GM12878 (cell line): ENCODE measurements at regions not wholly inside any gene's neighbourhood (a gene's known extent, or its start where the extent isn't known, plus 50 kb on each side); places are given as distances from the start of the nearest gene placed in this dataset.

Experiments
- ATAC-seq: fragments of 200-7000 bp; cut with Tn5 transposase; 3 replicates; pipeline ENCODE4 v1.9.1; 2020; ENCODE audit warnings: mild to moderate bottlenecking, moderate library complexity
- BruUV-seq: library from RNA; stranded (reverse); fragments of 400-500 nt; replicated peaks from 2 replicates; lab custom pipeline; 2021; lab: Mats Ljungman, UMichigan
- CTCF ChIA-PET: fragments of 300-600 bp; sonication (Branson Sonifier 250); formaldehyde crosslinking; extraction: SDS; loops from one replicate; lab custom pipeline; 2021; ENCODE audit warnings: inconsistent platforms; lab: Yijun Ruan, JAX
- POLR2A ChIA-PET: fragments of 350-600 bp; formaldehyde crosslinking; extraction: SDS; loops from one replicate; lab custom pipeline; 2021; ENCODE audit warnings: inconsistent platforms; lab: Charles Lee
- RAD21 ChIA-PET: fragments of 300-600 bp; sonication (Branson Sonifier 250); formaldehyde crosslinking; loops from one replicate; lab custom pipeline; 2023; ENCODE audit warnings: antibody characterized with exemption; ENCODE audit not compliant: unreplicated experiment; lab: Charles Lee
- SMC1A ChIA-PET: fragments of 300-600 bp; sonication (Branson Sonifier 250); formaldehyde crosslinking; loops from one replicate; lab custom pipeline; 2023; ENCODE audit not compliant: unreplicated experiment, uncharacterized antibody; lab: Charles Lee
- DNase-seq: peaks from one replicate; pipeline ENCODE4 v3.0.0-alpha.2; 2011; ENCODE audit warnings: low read depth, low spot score
- FAIRE-seq: peaks from 3 replicates; lab custom pipeline; 2011; peaks lifted over from hg19 to GRCh38; lab: Jason Lieb, UNC
- H2AFZ ChIP-seq: 2 replicates; pipeline ENCODE4 v1.6.0; 2011; ENCODE audit warnings: low read depth, low read length, control low read depth; ENCODE audit not compliant: control insufficient read depth
- H3K27ac ChIP-seq: 2 replicates; pipeline ENCODE4 v1.5.1; 2011; ENCODE audit warnings: control low read depth; ENCODE audit not compliant: control insufficient read depth, insufficient read depth
- H3K27me3 ChIP-seq, 2 experiments: replicated peaks in 1 of 2; 2 replicates each; pipeline versions ENCODE4 v1.6.0 to v1.6.1; 2011; ENCODE audit warnings: low read length in 1 of 2; ENCODE audit not compliant: control insufficient read depth in 2 of 2, insufficient read depth in 2 of 2
- H3K36me3 ChIP-seq, 2 experiments: 2 replicates each; pipeline ENCODE4 v1.5.1; 2011; ENCODE audit warnings: low read length in 1 of 2; ENCODE audit not compliant: control insufficient read depth in 2 of 2, insufficient read depth in 2 of 2
- H3K4me1 ChIP-seq: 2 replicates; pipeline ENCODE4 v1.6.1; 2011; ENCODE audit warnings: mild to moderate bottlenecking, low read length, moderate library complexity, mixed read lengths; ENCODE audit not compliant: control insufficient read depth, insufficient read depth
- H3K4me2 ChIP-seq: 2 replicates; pipeline ENCODE4 v1.6.0; 2011; ENCODE audit warnings: control low read depth; ENCODE audit not compliant: control insufficient read depth, insufficient read depth
- H3K4me3 ChIP-seq: fragments of 200-600 bp; sonication (generic); 2 replicates; pipeline ENCODE4 v1.5.1; 2016
- H3K79me2 ChIP-seq: 2 replicates; pipeline ENCODE4 v1.6.0; 2011; ENCODE audit warnings: low read length; ENCODE audit not compliant: control insufficient read depth, insufficient read depth
- H3K9ac ChIP-seq: 2 replicates; pipeline ENCODE4 v1.8.0; 2011; ENCODE audit warnings: low read length, control low read depth, mixed read lengths; ENCODE audit not compliant: control insufficient read depth, insufficient read depth
- H3K9me3 ChIP-seq: replicated peaks from 3 replicates; pipeline ENCODE4 v1.5.1; 2011; ENCODE audit warnings: mild to moderate bottlenecking, low read length; ENCODE audit not compliant: control insufficient read depth, insufficient read depth
- H4K20me1 ChIP-seq: 2 replicates; pipeline ENCODE4 v1.6.0; 2011; ENCODE audit not compliant: control insufficient read depth, insufficient read depth
- ATF2 ChIP-seq: IDR thresholded peaks from 2 replicates; pipeline ENCODE4 v1.6.1; 2012; ENCODE audit warnings: low read length, inconsistent platforms
- ATF3 ChIP-seq: IDR thresholded peaks from 2 replicates; pipeline ENCODE4 v1.6.1; 2011; ENCODE audit warnings: low read depth, mild to moderate bottlenecking, low read length, moderate library complexity, borderline replicate concordance; ENCODE audit errors: extremely low read depth
- CHD2 ChIP-seq: IDR thresholded peaks from 2 replicates; pipeline ENCODE4 v1.6.1; 2011; ENCODE audit warnings: low read depth, low read length, improper control_type of control experiment, borderline replicate concordance
- CUX1 ChIP-seq: IDR thresholded peaks from 2 replicates; pipeline ENCODE4 v1.6.1; 2012; ENCODE audit warnings: improper control_type of control experiment, low read depth, low read length; ENCODE audit not compliant: insufficient replicate concordance
- ELK1 ChIP-seq: IDR thresholded peaks from 2 replicates; pipeline ENCODE4 v1.6.1; 2012; ENCODE audit warnings: low read depth, low read length, improper control_type of control experiment
- EP300 ChIP-seq, 2 experiments: fragments of 150-350 bp in 1 of 2; IDR thresholded peaks; 2 replicates each; pipeline ENCODE4 v1.6.1; 2011 to 2012; ENCODE audit warnings: low read depth in 2 of 2, low read length in 2 of 2, borderline replicate concordance in 1 of 2, improper control_type of control experiment in 1 of 2, inconsistent platforms in 1 of 2; ENCODE audit not compliant: control insufficient read depth in 1 of 2
- HCFC1 ChIP-seq: fragments of 150-350 bp; IDR thresholded peaks from 2 replicates; pipeline ENCODE4 v1.6.1; 2014; ENCODE audit warnings: low read length
- IRF3 ChIP-seq: fragments of 450-650 bp; IDR thresholded peaks from 2 replicates; pipeline ENCODE4 v1.6.1; 2014; ENCODE audit warnings: mild to moderate bottlenecking
- IRF4 ChIP-seq: IDR thresholded peaks from 2 replicates; pipeline ENCODE4 v1.6.1; 2011; ENCODE audit warnings: low read depth, low read length
- MXI1 ChIP-seq: fragments of 150-350 bp; IDR thresholded peaks from 2 replicates; pipeline ENCODE4 v1.6.1; 2011; ENCODE audit warnings: low read depth, mild to moderate bottlenecking, inconsistent platforms, low read length, improper control_type of control experiment
- NR2F1 ChIP-seq: fragments of 450-650 bp; conservative IDR thresholded peaks from 2 replicates; pipeline ENCODE4 v1.6.1; 2017; ENCODE audit warnings: mild to moderate bottlenecking
- NRF1 ChIP-seq: conservative IDR thresholded peaks from 2 replicates; pipeline ENCODE4 v1.6.1; 2011; ENCODE audit warnings: mild to moderate bottlenecking, low read depth, low read length, improper control_type of control experiment
- RAD51 ChIP-seq: fragments of 450-650 bp; IDR thresholded peaks from 2 replicates; pipeline ENCODE4 v1.6.1; 2016; ENCODE audit warnings: moderate library complexity, mild to moderate bottlenecking, inconsistent platforms
- RB1 ChIP-seq: fragments of 450-650 bp; formaldehyde crosslinking; IDR thresholded peaks from 2 replicates; pipeline ENCODE4 v1.6.1; 2017; ENCODE audit warnings: mild to moderate bottlenecking, borderline replicate concordance
- TARDBP ChIP-seq: IDR thresholded peaks from 2 replicates; pipeline ENCODE4 v1.6.1; 2016; ENCODE audit warnings: borderline replicate concordance
- WGBS: methylation state at CpG from one replicate; pipeline ENCODE4 v1.1.6; 2016; ENCODE audit warnings: low lambda C conversion rate; ENCODE audit not compliant: insufficient replicate concordance, insufficient coverage; ENCODE audit errors: missing lambda C conversion rate; 5-methylcytosine and 5-hydroxymethylcytosine counted together
- in situ Hi-C: fragments of 300-500 bp; cut with MboI; formaldehyde crosslinking; loops from 9 replicates; pipeline ENCODE4 v1.14.3; 2018; ENCODE audit warnings: mixed read lengths
- intact Hi-C: fragments of 100-400 bp; cut with micrococcal nuclease; formaldehyde crosslinking; loops from one replicate; pipeline ENCODE4 v1.14.2; 2022; ENCODE audit not compliant: unreplicated experiment

GRCh38 chr2:236712961-236713673 is 143.5 kb downstream of the ACKR3 start:
- no peaks in the 10 kb centered on the region for H3K79me2 ChIP-seq
- intact Hi-C loops: no loop called here
- DNase-seq (no peak), FAIRE-seq (no peak), ATAC-seq (no peak)
- WGBS: 13% methylated on average over 8 of the region's 8 CpGs
- SMC1A ChIA-PET: interaction anchor here (0.6 kb wide), 1 partner anchor 292 kb away, joined by 3 read pairs; no protein-coding TSS in a partner anchor
- H3K36me3 ChIP-seq: no peaks in the 10 kb centered on the region
- no peak overlapping the region for H3K27ac ChIP-seq
- H4K20me1 ChIP-seq: no peaks in the 10 kb centered on the region
- no peak overlapping the region for H3K4me2 ChIP-seq
- H3K9ac ChIP-seq: no peak overlapping the region
- peaks cover 0 to 2% of the 10 kb centered on the region in 2 experiments; a peak in 2 of 4 replicates for H3K27me3 ChIP-seq
- in situ Hi-C loops: no loop called here
- no peaks in the 10 kb centered on the region for H3K4me1 ChIP-seq
- CTCF ChIA-PET: no interaction called here
- POLR2A ChIA-PET: no interaction called here
- RAD21 ChIA-PET: no interaction called here
- no TSS peak for BruUV-seq
- H2AFZ ChIP-seq: no peak overlapping the region
- no peak overlapping the region for H3K4me3 ChIP-seq
- H3K9me3 ChIP-seq: no peaks in the 10 kb centered on the region
- TF ChIP-seq RAD51 (no peak), ELK1 (no peak), CUX1 (no peak), NR2F1 (no peak), EP300 (IDR thresholded peaks at IDR 0.05; ENCODE audit: borderline replicate concordance in 1 of 2, control insufficient read depth in 1 of 2, low read depth in 2 of 2, low read length in 2 of 2) (no peak), ATF3 (no peak), HCFC1 (no peak), MXI1 (no peak), ATF2 (no peak), IRF3 (no peak), CHD2 (no peak), NRF1 (no peak), IRF4 (no peak), TARDBP (no peak), RB1 (no peak)
